ENCODE measurements at regions not wholly inside any gene's neighbourhood (a gene's known extent, or its start where the extent isn't known, plus 50 kb on each side); places are given as distances from the start of the nearest gene placed in this dataset.

GRCh38 chr4:18366136-18366535 is 344.6 kb upstream of the LCORL start:
- no peak overlapping the region for H3K4me3 ChIP-seq
- intact Hi-C loops (cut with DNase I; ENCODE audit: low total_unique reads), result no loop called here
- 55 to 69% (median 61%) methylated on average over 3 of the region's 3 CpGs for WGBS, 5 donors
- H3K9me3 ChIP-seq, result no peaks in the 10 kb centered on the region
- no peaks in the 10 kb centered on the region for H3K27me3 ChIP-seq
- H3K4me1 ChIP-seq, result no peaks in the 10 kb centered on the region
- H3K36me3 ChIP-seq, result no peaks in the 10 kb centered on the region
- H3K27ac ChIP-seq, result no peak overlapping the region
- TF ChIP-seq POLR2AphosphoS5 (IDR thresholded peaks at IDR 0.05), result no peak
- no peak for TF ChIP-seq CTCF (IDR thresholded peaks at IDR 0.05)
- no peak for TF ChIP-seq POLR2A (IDR thresholded peaks at IDR 0.05)
- no peak for TF ChIP-seq EP300 (IDR thresholded peaks at IDR 0.05)
- peak in 1 of 2 donors; percentile 3 for DNase-seq

- DNase-seq, result no peak
- intact Hi-C loops (cut with DNase I; ENCODE audit: low total_unique reads), result no loop called here
- no peaks in the 10 kb centered on the region for H3K27me3 ChIP-seq
- 85 to 92% (median 90%) methylated on average over 7 of the region's 7 CpGs for WGBS, 5 donors
- no peak overlapping the region for H3K4me3 ChIP-seq
- TF ChIP-seq POLR2AphosphoS5 (IDR thresholded peaks at IDR 0.05) (no peak), EP300 (IDR thresholded peaks at IDR 0.05) (no peak), POLR2A (IDR thresholded peaks at IDR 0.05) (no peak), CTCF (IDR thresholded peaks at IDR 0.05) (no peak)
- H3K9me3 ChIP-seq, result peaks cover 0 to 3% (median 0%) of the 10 kb centered on the region in 4 donors
- H3K36me3 ChIP-seq, result no peaks in the 10 kb centered on the region
- peaks cover 0 to 6% (median 0%) of the 10 kb centered on the region in 4 donors for H3K4me1 ChIP-seq
- H3K27ac ChIP-seq, result no peak overlapping the region
These were observed 322.0 kb upstream of the LCORL start for GRCh38 chr4:18343581-18343980.

- intact Hi-C loops (cut with DNase I; ENCODE audit: low total_unique reads), result no loop called here
- 84 to 100% (median 89%) methylated on average over 1 to 4 of the region's 4 CpGs; no CpG with 5 or more reads in 1 of the 5 donors for WGBS, 5 donors
- DNase-seq, result no peak
These were observed 321.3 kb upstream of the LCORL start for GRCh38 chr4:18342847-18343246.

GRCh38 chr4:18321956-18322530 is 300.5 kb upstream of the LCORL start:
- 25 to 48% (median 45%) methylated on average over 5 of the region's 5 CpGs for WGBS, 5 donors
- H3K4me1 ChIP-seq, result peaks cover 0 to 11% (median 4%) of the 10 kb centered on the region in 4 donors
- H3K4me3 ChIP-seq, result no peak overlapping the region
- intact Hi-C loops (cut with DNase I; ENCODE audit: low total_unique reads), result no loop called here
- peak in 1 of 2 donors; percentile 13 for DNase-seq
- no peaks in the 10 kb centered on the region for H3K27me3 ChIP-seq
- no peaks in the 10 kb centered on the region for H3K9me3 ChIP-seq
- no peak overlapping the region for H3K27ac ChIP-seq
- TF ChIP-seq POLR2AphosphoS5 (IDR thresholded peaks at IDR 0.05) (no peak), EP300 (IDR thresholded peaks at IDR 0.05) (no peak), CTCF (IDR thresholded peaks at IDR 0.05) (no peak), POLR2A (IDR thresholded peaks at IDR 0.05) (no peak)
- H3K36me3 ChIP-seq, result no peaks in the 10 kb centered on the region

More at GRCh38 chr4:18342847-18343246, 321.3 kb upstream of the LCORL start:
- H3K36me3 ChIP-seq, result no peaks in the 10 kb centered on the region
- no peak overlapping the region for H3K27ac ChIP-seq
- H3K9me3 ChIP-seq, result peaks cover 0 to 10% (median 0%) of the 10 kb centered on the region in 4 donors
- H3K27me3 ChIP-seq, result no peaks in the 10 kb centered on the region
- no peak overlapping the region for H3K4me3 ChIP-seq
- TF ChIP-seq CTCF (IDR thresholded peaks at IDR 0.05), result no peak
- no peak for TF ChIP-seq POLR2A (IDR thresholded peaks at IDR 0.05)
- no peak for TF ChIP-seq POLR2AphosphoS5 (IDR thresholded peaks at IDR 0.05)
- TF ChIP-seq EP300 (IDR thresholded peaks at IDR 0.05), result no peak
- H3K4me1 ChIP-seq, result peaks cover 0 to 5% (median 0%) of the 10 kb centered on the region in 4 donors
